IMR-90 (cell line): ENCODE measurements at regions not wholly inside any gene's neighbourhood (a gene's known extent, or its start where the extent isn't known, plus 50 kb on each side); places are given as distances from the start of the nearest gene placed in this dataset.

Experiments
- ATAC-seq: fragments of 200-7000 bp; cut with Tn5 transposase; 2 replicates; pipeline ENCODE4 v1.9.1; 2020; ENCODE audit warnings: low read depth, mild to moderate bottlenecking, moderate library complexity
- BruUV-seq: library from RNA; stranded (reverse); fragments of 400-500 nt; replicated peaks from 2 replicates; lab custom pipeline; 2021; lab: Mats Ljungman, UMichigan
- CTCF ChIA-PET: fragments of 300-600 bp; formaldehyde crosslinking; extraction: SDS; loops from one replicate; lab custom pipeline; 2021; ENCODE audit warnings: antibody characterized with exemption; lab: Yijun Ruan, JAX
- POLR2A ChIA-PET: fragments of 300-600 bp; sonication (Branson Sonifier 250); formaldehyde crosslinking; loops from one replicate; lab custom pipeline; 2022; ENCODE audit warnings: antibody characterized with exemption; ENCODE audit not compliant: unreplicated experiment; lab: Charles Lee
- DNase-seq: peaks from one replicate; pipeline ENCODE4 v3.0.0; 2013
- H2AFZ ChIP-seq: replicated peaks from 2 replicates; pipeline ENCODE3; 2013; ENCODE audit warnings: low read length, mild to moderate bottlenecking; ENCODE audit not compliant: poor library complexity
- H2AK5ac ChIP-seq: 2 replicates; pipeline ENCODE4 v1.6.1; 2013; ENCODE audit warnings: low read depth, low read length, inconsistent platforms
- H2AK9ac ChIP-seq: replicated peaks from 2 replicates; pipeline ENCODE3; 2013; ENCODE audit warnings: mild to moderate bottlenecking, low read depth, low read length, moderate library complexity; ENCODE audit not compliant: poor library complexity
- H2BK120ac ChIP-seq: 2 replicates; pipeline ENCODE4 v1.6.1; 2013; ENCODE audit warnings: low read depth, low read length, inconsistent platforms
- H2BK15ac ChIP-seq: 3 replicates; pipeline ENCODE4 v1.6.1; 2013; ENCODE audit warnings: low read depth, low read length, inconsistent platforms
- H2BK20ac ChIP-seq: 2 replicates; pipeline ENCODE4 v1.6.1; 2013; ENCODE audit warnings: low read depth, mild to moderate bottlenecking, inconsistent platforms, low read length, moderate library complexity
- H2BK5ac ChIP-seq: 2 replicates; pipeline ENCODE4 v1.6.1; 2013; ENCODE audit warnings: mild to moderate bottlenecking, low read depth, low read length, inconsistent platforms; ENCODE audit not compliant: poor library complexity, severe bottlenecking
- H3K14ac ChIP-seq: replicated peaks from 2 replicates; pipeline ENCODE4 v1.6.1; 2013; ENCODE audit warnings: low read depth, low read length, inconsistent platforms
- H3K18ac ChIP-seq: 2 replicates; pipeline ENCODE4 v1.6.1; 2013; ENCODE audit warnings: low read depth, low read length, control low read depth
- H3K23ac ChIP-seq: 2 replicates; pipeline ENCODE4 v1.6.1; 2013; ENCODE audit warnings: low read depth, low read length, inconsistent platforms
- H3K27ac ChIP-seq: 2 replicates; pipeline ENCODE4 v1.5.1; 2013; ENCODE audit warnings: mild to moderate bottlenecking, control low read depth, low read length; ENCODE audit not compliant: insufficient read depth
- H3K27me3 ChIP-seq: 2 replicates; pipeline ENCODE4 v1.6.1; 2013; ENCODE audit warnings: low read length; ENCODE audit not compliant: control insufficient read depth, insufficient read depth
- H3K36me3 ChIP-seq: 2 replicates; pipeline ENCODE4 v1.6.1; 2013; ENCODE audit warnings: low read length, mixed read lengths; ENCODE audit not compliant: control insufficient read depth, insufficient read depth
- H3K4ac ChIP-seq: 2 replicates; pipeline ENCODE4 v1.6.1; 2013; ENCODE audit warnings: low read depth, low read length, inconsistent platforms
- H3K4me1 ChIP-seq: 2 replicates; pipeline ENCODE4 v1.6.1; 2013; ENCODE audit warnings: low read length, mixed read lengths; ENCODE audit not compliant: control insufficient read depth, insufficient read depth
- H3K4me2 ChIP-seq: 2 replicates; pipeline ENCODE4 v1.6.1; 2013; ENCODE audit warnings: low read depth, mild to moderate bottlenecking, control low read depth, low read length, moderate library complexity
- H3K4me3 ChIP-seq: 2 replicates; pipeline ENCODE4 v1.5.1; 2013; ENCODE audit warnings: low read depth, mild to moderate bottlenecking, control low read depth, low read length, moderate library complexity; ENCODE audit not compliant: insufficient read depth
- H3K56ac ChIP-seq: 2 replicates; pipeline ENCODE4 v1.6.1; 2013; ENCODE audit warnings: low read length, inconsistent platforms; ENCODE audit not compliant: insufficient read depth; ENCODE audit errors: extremely low read depth
- H3K79me1 ChIP-seq, 2 experiments: 2 replicates each; pipeline ENCODE4 v1.6.1; 2013; ENCODE audit warnings: low read length in 2 of 2, inconsistent platforms in 1 of 2, low read depth in 1 of 2
- H3K9ac ChIP-seq: 2 replicates; pipeline ENCODE4 v1.6.1; 2013; ENCODE audit warnings: low read depth, low read length, control low read depth
- H3K9me1 ChIP-seq: 2 replicates; pipeline ENCODE4 v1.6.1; 2013; ENCODE audit warnings: low read length, inconsistent platforms; ENCODE audit not compliant: insufficient read depth
- H3K9me3 ChIP-seq: 2 replicates; pipeline ENCODE4 v1.6.1; 2013; ENCODE audit warnings: low read length; ENCODE audit not compliant: control insufficient read depth, insufficient read depth
- H4K20me1 ChIP-seq: 2 replicates; pipeline ENCODE4 v1.6.1; 2013; ENCODE audit warnings: low read length, inconsistent platforms; ENCODE audit not compliant: insufficient read depth
- H4K5ac ChIP-seq: 2 replicates; pipeline ENCODE4 v1.6.1; 2013; ENCODE audit warnings: mild to moderate bottlenecking, low read depth, low read length, control low read depth
- H4K8ac ChIP-seq, 2 experiments: 2 replicates each; pipeline ENCODE4 v1.6.1; 2013; ENCODE audit warnings: low read depth in 2 of 2, low read length in 2 of 2, control low read depth in 1 of 2, inconsistent platforms in 1 of 2
- H4K91ac ChIP-seq: 2 replicates; pipeline ENCODE4 v1.6.1; 2013; ENCODE audit warnings: low read depth, low read length, inconsistent platforms; ENCODE audit not compliant: insufficient read depth
- BHLHE40 ChIP-seq: fragments of 150-350 bp; IDR thresholded peaks from 2 replicates; pipeline ENCODE4 v1.6.1; 2016; ENCODE audit warnings: mild to moderate bottlenecking, low read depth, low read length
- CHD1 ChIP-seq: IDR thresholded peaks from 2 replicates; pipeline ENCODE4 v1.6.1; 2012; ENCODE audit warnings: low read depth, low read length, improper control_type of control experiment
- ELK1 ChIP-seq: fragments of 150-350 bp; IDR thresholded peaks from 2 replicates; pipeline ENCODE4 v1.6.1; 2016; ENCODE audit warnings: low read depth, mild to moderate bottlenecking, low read length, moderate library complexity, borderline replicate concordance
- WGBS, 2 experiments: methylation state at CpG; one replicate each; pipeline versions ENCODE4 v1.1.5 to v1.1.7; 2013; ENCODE audit warnings: missing lambda C conversion rate in 2 of 2; ENCODE audit not compliant: insufficient read length in 1 of 2; ENCODE audit errors: extremely low coverage in 2 of 2; 5-methylcytosine and 5-hydroxymethylcytosine counted together
- dilution Hi-C: fragments of 300-500 bp; cut with HindIII; formaldehyde crosslinking; loops from one replicate; pipeline ENCODE4 v1.14.3; 2018; ENCODE audit warnings: low sequenced_read_pairs; ENCODE audit not compliant: unreplicated experiment
- in situ Hi-C: fragments of 300-500 bp; cut with MboI; formaldehyde crosslinking; loops from 3 replicates; pipeline ENCODE4 v1.14.3; 2019; ENCODE audit warnings: low sequenced_read_pairs, inconsistent platforms, mixed read lengths
- intact Hi-C: fragments of 100-400 bp; cut with micrococcal nuclease; formaldehyde crosslinking; loops from 2 replicates; pipeline ENCODE4 v1.10.0; 2022

DNA sequence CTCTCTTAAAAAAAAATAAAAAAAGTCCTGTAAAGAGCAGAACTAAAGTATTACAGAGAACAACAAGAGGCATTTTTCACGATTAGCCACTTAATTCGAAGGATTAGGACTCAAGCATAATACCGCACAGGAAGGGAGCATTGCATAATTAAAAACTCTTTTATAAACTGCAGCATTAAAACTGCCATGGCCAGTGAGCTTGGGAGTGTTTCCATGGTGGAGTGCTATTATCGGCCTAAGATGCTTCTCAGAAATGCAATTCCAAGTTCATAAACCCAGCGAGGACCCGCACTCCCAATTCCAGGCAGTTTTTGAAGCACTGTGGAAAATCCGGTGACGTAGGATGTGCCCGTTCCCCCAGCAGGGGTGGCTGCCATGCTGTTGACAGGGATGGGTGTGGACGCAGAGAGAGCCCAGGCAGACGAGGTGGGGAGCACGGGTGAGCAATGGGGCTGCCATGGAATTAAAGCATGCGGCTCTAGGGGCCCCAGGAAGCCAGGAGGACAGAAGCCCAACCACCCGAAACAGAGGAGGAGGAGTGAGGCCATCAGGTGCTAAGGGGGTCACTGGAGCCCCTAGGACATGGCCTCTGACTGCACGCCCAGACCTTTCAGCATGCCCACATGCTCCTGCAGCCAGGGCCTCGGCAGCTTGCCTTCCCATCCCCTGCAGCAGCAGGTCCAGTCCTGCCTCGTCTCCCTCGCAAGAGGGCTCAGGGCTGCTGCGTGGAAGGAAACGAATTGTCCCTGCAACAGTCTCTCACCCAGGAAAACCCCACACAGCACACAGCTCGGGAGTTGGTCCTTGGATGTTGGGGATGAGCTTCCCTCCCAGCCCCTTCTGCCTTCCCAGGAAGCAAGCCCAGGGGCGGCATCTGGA lies 233.4 kb downstream of the NDUFA10 start:
- H3K9me3 ChIP-seq: peaks cover 8% of the 10 kb centered on the region; the same call in 1 of the 2 replicates
- no peak for TF ChIP-seq BHLHE40
- no peak for TF ChIP-seq CHD1
- no peak for TF ChIP-seq ELK1
- no peak overlapping the region for H2BK5ac ChIP-seq
- no peak overlapping the region for H3K4ac ChIP-seq
- DNase-seq: no peak
- ChIA-PET POLR2A (no interaction called here), CTCF (no interaction called here)
- no peak overlapping the region for H2BK120ac ChIP-seq
- H3K36me3 ChIP-seq: no peaks in the 10 kb centered on the region
- no peak overlapping the region for H3K4me2 ChIP-seq
- H3K27me3 ChIP-seq: no peaks in the 10 kb centered on the region
- no peak overlapping the region for H4K91ac ChIP-seq
- H3K27ac ChIP-seq: no peak overlapping the region
- no peak overlapping the region for H2AFZ ChIP-seq
- no peak overlapping the region for H4K8ac ChIP-seq
- no peak overlapping the region for H2BK15ac ChIP-seq
- no peaks in the 10 kb centered on the region for H3K79me1 ChIP-seq
- no peaks in the 10 kb centered on the region for H4K20me1 ChIP-seq
- WGBS, 2 experiments: 40% methylated on average over 1 of the region's 22 CpGs; no CpG with 5 or more reads in 1 of the 2 experiments
- H3K14ac ChIP-seq: no peak overlapping the region
- H3K9ac ChIP-seq: no peak overlapping the region
- no peak overlapping the region for H3K23ac ChIP-seq
- no TSS peak for BruUV-seq
- no peak overlapping the region for H4K5ac ChIP-seq
- no peaks in the 10 kb centered on the region for H3K9me1 ChIP-seq
- intact Hi-C loops (no loop called here), dilution Hi-C loops (no loop called here), in situ Hi-C loops (no loop called here)
- H3K56ac ChIP-seq: no peak overlapping the region
- H3K4me3 ChIP-seq: no peak overlapping the region
- H2AK9ac ChIP-seq: no peak overlapping the region
- no peaks in the 10 kb centered on the region for H3K4me1 ChIP-seq
- no peak overlapping the region for H3K18ac ChIP-seq
- H2BK20ac ChIP-seq: no peak overlapping the region
- no peak overlapping the region for H2AK5ac ChIP-seq
- no peak for ATAC-seq
